H1 (cell line): ENCODE measurements at regions not wholly inside any gene's neighbourhood (a gene's known extent, or its start where the extent isn't known, plus 50 kb on each side); places are given as distances from the start of the nearest gene placed in this dataset.

Experiments used
- CTCF ChIA-PET: fragments of 300-600 bp; sonication (Branson Sonifier 250); formaldehyde crosslinking; loops from one replicate; lab custom pipeline; 2021; ENCODE audit not compliant: partially characterized antibody; lab: Charles Lee
- POLR2A ChIA-PET: fragments of 300-600 bp; sonication (Branson Sonifier 250); formaldehyde crosslinking; loops from one replicate; lab custom pipeline; 2021; ENCODE audit warnings: inconsistent platforms; ENCODE audit not compliant: partially characterized antibody; lab: Charles Lee
- DNase-seq, 2 experiments: peaks; one replicate each; pipeline versions ENCODE4 v3.0.0 to v3.0.0-alpha.2; 2010 to 2022; ENCODE audit warnings: low spot score in 2 of 2, low read depth in 1 of 2, mixed read lengths in 1 of 2
- FAIRE-seq: peaks from 2 replicates; lab custom pipeline; 2011; peaks lifted over from hg19 to GRCh38; lab: Jason Lieb, UNC
- H2AFZ ChIP-seq: 2 replicates; pipeline ENCODE4 v1.8.1; 2012; ENCODE audit warnings: low read length, inconsistent platforms
- H2AK5ac ChIP-seq: 2 replicates; pipeline ENCODE4 v1.6.1; 2013; ENCODE audit warnings: low read depth, low read length
- H2BK120ac ChIP-seq: replicated peaks from 2 replicates; pipeline ENCODE3; 2013; ENCODE audit warnings: low read depth, low read length, inconsistent platforms
- H2BK12ac ChIP-seq: 2 replicates; pipeline ENCODE4 v1.6.1; 2013; ENCODE audit warnings: low read depth, low read length
- H2BK15ac ChIP-seq: 2 replicates; pipeline ENCODE4 v1.6.1; 2013; ENCODE audit warnings: low read length
- H2BK20ac ChIP-seq: 2 replicates; pipeline ENCODE4 v1.6.1; 2013; ENCODE audit warnings: low read length
- H2BK5ac ChIP-seq: 2 replicates; pipeline ENCODE4 v1.6.1; 2013; ENCODE audit warnings: low read depth, low read length
- H3K14ac ChIP-seq: 2 replicates; pipeline ENCODE4 v1.6.1; 2013; ENCODE audit warnings: inconsistent platforms; ENCODE audit not compliant: insufficient read length
- H3K18ac ChIP-seq: 2 replicates; pipeline ENCODE4 v1.6.1; 2013; ENCODE audit warnings: low read length; ENCODE audit errors: extremely low read depth
- H3K23ac ChIP-seq: 2 replicates; pipeline ENCODE4 v1.6.1; 2013; ENCODE audit warnings: inconsistent platforms; ENCODE audit not compliant: insufficient read length
- H3K23me2 ChIP-seq: 2 replicates; pipeline ENCODE4 v1.6.1; 2013; ENCODE audit warnings: low read depth, low read length
- H3K27ac ChIP-seq: 2 replicates; pipeline ENCODE4 v1.6.1; 2011; ENCODE audit warnings: low read depth, low read length, inconsistent platforms
- H3K27me3 ChIP-seq, 4 experiments: replicated peaks in 1 of 4; 1 replicate in 1 of 4; 2 replicates in 3 of 4; pipeline versions ENCODE4 v1.6.1 to v1.8.1; 2011 to 2013; ENCODE audit warnings: low read length in 3 of 4, mild to moderate bottlenecking in 3 of 4, inconsistent platforms in 2 of 4, mixed read lengths in 2 of 4, moderate library complexity in 1 of 4; ENCODE audit not compliant: control insufficient read depth in 3 of 4, insufficient read depth in 3 of 4; ENCODE audit errors: extremely low read depth in 1 of 4
- H3K36me3 ChIP-seq, 4 experiments: 2 replicates each; pipeline versions ENCODE4 v1.6.1 to v1.8.1; 2011 to 2013; ENCODE audit warnings: mild to moderate bottlenecking in 4 of 4, low read length in 3 of 4, moderate library complexity in 2 of 4, control low read depth in 1 of 4, inconsistent platforms in 1 of 4; ENCODE audit not compliant: insufficient read depth in 4 of 4, control insufficient read depth in 2 of 4
- H3K4ac ChIP-seq: replicated peaks from 2 replicates; pipeline ENCODE3; 2013; ENCODE audit warnings: low read length, low read depth, mixed read lengths, inconsistent platforms; ENCODE audit not compliant: insufficient read length
- H3K4me1 ChIP-seq, 4 experiments: replicated peaks in 1 of 4; 1 replicate in 1 of 4; 2 replicates in 3 of 4; pipeline versions ENCODE4 v1.6.1 to v1.8.1; 2011 to 2013; ENCODE audit warnings: low read length in 3 of 4, inconsistent platforms in 2 of 4, mixed read lengths in 1 of 4; ENCODE audit not compliant: insufficient read depth in 4 of 4, control insufficient read depth in 3 of 4
- H3K4me2 ChIP-seq, 2 experiments: 2 replicates each; pipeline versions ENCODE4 v1.6.1 to v1.8.1; 2011 to 2013; ENCODE audit warnings: low read depth in 2 of 2, low read length in 2 of 2, control low read depth in 1 of 2, inconsistent platforms in 1 of 2, mild to moderate bottlenecking in 1 of 2; ENCODE audit not compliant: insufficient read depth in 1 of 2
- H3K4me3 ChIP-seq, 4 experiments: fragments of 200-600, 300-600 bp in 1 of 4; sonication (generic), shearing (Covaris generic), sonication (Bioruptor Twin) in 1 of 4; 2 replicates each; pipeline versions ENCODE4 v1.5.1 to v1.8.1; 2011 to 2016; ENCODE audit warnings: low read length in 4 of 4, low read depth in 3 of 4, control low read depth in 2 of 4, inconsistent platforms in 2 of 4, mild to moderate bottlenecking in 2 of 4, mixed read lengths in 1 of 4, moderate library complexity in 1 of 4; ENCODE audit not compliant: insufficient read depth in 2 of 4; ENCODE audit errors: extremely low read depth in 1 of 4
- H3K56ac ChIP-seq: replicated peaks from 2 replicates; pipeline ENCODE3; 2013; ENCODE audit warnings: low read depth, mild to moderate bottlenecking, mixed read lengths, low read length, inconsistent platforms; ENCODE audit not compliant: insufficient read length
- H3K79me1 ChIP-seq: 2 replicates; pipeline ENCODE4 v1.6.1; 2013; ENCODE audit warnings: low read depth, low read length, control low read depth
- H3K79me2 ChIP-seq, 2 experiments: 2 replicates each; pipeline versions ENCODE4 v1.6.1 to v1.8.1; 2012 to 2013; ENCODE audit warnings: low read length in 2 of 2, mild to moderate bottlenecking in 2 of 2, inconsistent platforms in 1 of 2; ENCODE audit not compliant: insufficient read depth in 2 of 2, control insufficient read depth in 1 of 2
- H3K9ac ChIP-seq, 4 experiments: replicated peaks in 1 of 4; 1 replicate in 1 of 4; 2 replicates in 3 of 4; pipeline versions ENCODE4 v1.6.1 to v1.8.1; 2011 to 2013; ENCODE audit warnings: low read depth in 3 of 4, low read length in 3 of 4, control low read depth in 2 of 4, mild to moderate bottlenecking in 2 of 4, moderate library complexity in 2 of 4, inconsistent platforms in 1 of 4; ENCODE audit errors: extremely low read depth in 1 of 4
- H3K9me3 ChIP-seq, 2 experiments: 2 replicates each; pipeline versions ENCODE4 v1.6.1 to v1.8.1; 2012 to 2013; ENCODE audit warnings: mild to moderate bottlenecking in 2 of 2, moderate library complexity in 2 of 2, control low read depth in 1 of 2, inconsistent platforms in 1 of 2, low read depth in 1 of 2, low read length in 1 of 2, mixed read lengths in 1 of 2; ENCODE audit not compliant: insufficient read depth in 2 of 2
- H4K20me1 ChIP-seq, 2 experiments: replicated peaks in 1 of 2; 2 replicates each; pipeline versions ENCODE3 to v1.8.1; 2011 to 2013; ENCODE audit warnings: inconsistent platforms in 2 of 2, low read length in 2 of 2, mild to moderate bottlenecking in 1 of 2; ENCODE audit not compliant: insufficient read depth in 2 of 2, control insufficient read depth in 1 of 2
- H4K5ac ChIP-seq: 2 replicates; pipeline ENCODE4 v1.6.1; 2013; ENCODE audit warnings: low read length, low read depth, mixed read lengths, inconsistent platforms; ENCODE audit not compliant: insufficient read length
- H4K8ac ChIP-seq: 2 replicates; pipeline ENCODE4 v1.8.0; 2013; ENCODE audit warnings: mild to moderate bottlenecking, moderate library complexity, low read length, inconsistent platforms; ENCODE audit not compliant: insufficient read depth; ENCODE audit errors: extremely low read depth
- H4K91ac ChIP-seq: replicated peaks from 2 replicates; pipeline ENCODE3; 2013; ENCODE audit warnings: low read length, mixed read lengths, inconsistent platforms; ENCODE audit not compliant: insufficient read length
- CBX8 ChIP-seq: fragments of 300-800, 300-1000 bp; sonication (generic); IDR thresholded peaks from 2 replicates; pipeline ENCODE4 v1.7.1; 2016; ENCODE audit warnings: low read depth, low read length, borderline replicate concordance
- GABPA ChIP-seq: IDR thresholded peaks from 2 replicates; pipeline ENCODE4 v1.6.1; 2011; ENCODE audit warnings: mild to moderate bottlenecking, low read length, moderate library complexity, borderline replicate concordance; ENCODE audit not compliant: insufficient read depth
- HDAC6 ChIP-seq: IDR thresholded peaks from one replicate; pipeline ENCODE4 v1.7.1; 2012; ENCODE audit warnings: low read depth, mild to moderate bottlenecking, inconsistent platforms, low read length, moderate library complexity
- JUND ChIP-seq: IDR thresholded peaks from 2 replicates; pipeline ENCODE4 v1.6.1; 2011; ENCODE audit warnings: mild to moderate bottlenecking, improper control_type of control experiment, low read length
- SIN3A ChIP-seq, 2 experiments: IDR thresholded peaks in 1 of 2; conservative IDR thresholded peaks in 1 of 2; 2 replicates each; pipeline ENCODE4 v1.6.1; 2011 to 2012; ENCODE audit warnings: low read length in 2 of 2, improper control_type of control experiment in 1 of 2, low read depth in 1 of 2, mild to moderate bottlenecking in 1 of 2
- WGBS, 2 experiments: shearing (Covaris generic) in 1 of 2; methylation state at CpG; one replicate each; pipeline versions ENCODE4 v1.1.6 to v1.1.7; 2013 to 2015; ENCODE audit warnings: low lambda C conversion rate in 2 of 2, mixed read lengths in 2 of 2, inconsistent platforms in 1 of 2, low coverage in 1 of 2, missing lambda C conversion rate in 1 of 2; ENCODE audit not compliant: insufficient replicate concordance in 2 of 2, insufficient coverage in 1 of 2, insufficient read length in 1 of 2; ENCODE audit errors: extremely low coverage in 1 of 2, missing lambda C conversion rate in 1 of 2; 5-methylcytosine and 5-hydroxymethylcytosine counted together

GRCh38 chr7:82690929-82691328, 247.4 kb upstream of the CACNA2D1 start:
- ChIA-PET CTCF (interaction anchor here (0.7 to 1.1 kb wide), 4 partner anchors 23 to 83 kb away, joined by 3 to 4 read pairs (median 3); no protein-coding TSS in a partner anchor), POLR2A (interaction anchor here (1.3 kb wide), 1 partner anchor 10 kb away, joined by 4 read pairs; no protein-coding TSS in a partner anchor)
- Histone ChIP-seq H3K14ac (no peak overlapping the region), H2BK120ac (no peak overlapping the region), H2BK5ac (no peak overlapping the region), H2AK5ac (no peak overlapping the region), H2BK15ac (no peak overlapping the region), H3K56ac (no peak overlapping the region), H4K20me1 (no peaks in the 10 kb centered on the region), H3K18ac (no peak overlapping the region), H3K23ac (no peak overlapping the region), H3K79me1 (no peaks in the 10 kb centered on the region), H3K27me3 (no peaks in the 10 kb centered on the region), H3K4ac (no peak overlapping the region), H3K36me3 (no peaks in the 10 kb centered on the region), H3K9ac (no peak overlapping the region; a peak in 1 of 7 replicates), H3K4me3 (no peak overlapping the region), H2BK20ac (no peak overlapping the region), H4K8ac (no peak overlapping the region), H3K4me1 (no peaks in the 10 kb centered on the region), H4K5ac (no peak overlapping the region), H3K9me3 (no peaks in the 10 kb centered on the region), H4K91ac (no peak overlapping the region), H2AFZ (peak overlapping the region; percentile 9; the same call in 1 of the 2 replicates), H3K23me2 (no peaks in the 10 kb centered on the region), H3K79me2 (no peaks in the 10 kb centered on the region), H2BK12ac (no peak overlapping the region), H3K4me2 (no peak overlapping the region), H3K27ac (no peak overlapping the region)
- FAIRE-seq (no peak), DNase-seq (no peak)
- WGBS, 2 experiments = 92% methylated on average over 7 of the region's 7 CpGs; no CpG with 5 or more reads in 1 of the 2 experiments
- TF ChIP-seq GABPA (no peak), SIN3A (conservative IDR thresholded peaks at IDR 0.05 in 1 of 2, IDR thresholded peaks at IDR 0.05 in 1 of 2; ENCODE audit: low read depth in 1 of 2, low read length in 2 of 2) (no peak), CBX8 (no peak), JUND (no peak), HDAC6 (no peak)
